HepG2 (cell line): ENCODE measurements at regions not wholly inside any gene's neighbourhood (a gene's known extent, or its start where the extent isn't known, plus 50 kb on each side); places are given as distances from the start of the nearest gene placed in this dataset.

Experiments used
- ATAC-seq: fragments of 200-7000 bp; cut with Tn5 transposase; 3 replicates; pipeline ENCODE4 v1.9.1; 2020; ENCODE audit warnings: mild to moderate bottlenecking, moderate library complexity
- BruUV-seq: library from RNA; stranded (reverse); fragments of 400-500 nt; replicated peaks from 2 replicates; lab custom pipeline; 2021; lab: Mats Ljungman, UMichigan
- CTCF ChIA-PET: fragments of 300-600 bp; formaldehyde crosslinking; extraction: SDS; loops from one replicate; lab custom pipeline; 2021; ENCODE audit warnings: low total read pairs, inconsistent platforms, low intra/inter-chr PET ratio; lab: Yijun Ruan, JAX
- POLR2A ChIA-PET: fragments of 350-600 bp; sonication (Branson Sonifier 250); formaldehyde crosslinking; loops from one replicate; lab custom pipeline; 2020; ENCODE audit warnings: antibody characterized with exemption, inconsistent platforms; lab: Yijun Ruan, JAX
- DNase-seq: peaks from one replicate; pipeline ENCODE4 v3.0.0-alpha.2; 2015; ENCODE audit warnings: low spot score
- FAIRE-seq: peaks from 3 replicates; lab custom pipeline; 2011; peaks lifted over from hg19 to GRCh38; lab: Jason Lieb, UNC
- H2AFZ ChIP-seq: one replicate; pipeline ENCODE4 v1.6.1; 2011; ENCODE audit warnings: low read length, inconsistent platforms
- H3K27ac ChIP-seq: fragments of 300-600 bp; 3 replicates; pipeline ENCODE4 v1.8.0; 2011; ENCODE audit warnings: mixed run types, mild to moderate bottlenecking, mixed read lengths, low read length, inconsistent platforms; ENCODE audit not compliant: insufficient read depth; ENCODE audit errors: extremely low read length
- H3K27me3 ChIP-seq, 2 experiments: fragments of 200-600 bp in 1 of 2; 2 replicates in 1 of 2; 3 replicates in 1 of 2; pipeline versions ENCODE4 v1.6.0 to v1.8.0; 2011; ENCODE audit warnings: low read length in 2 of 2, mild to moderate bottlenecking in 2 of 2, moderate library complexity in 2 of 2, inconsistent platforms in 1 of 2; ENCODE audit not compliant: insufficient read depth in 2 of 2, control insufficient read depth in 1 of 2
- H3K36me3 ChIP-seq, 2 experiments: fragments of 200-600 bp in 1 of 2; replicated peaks in 1 of 2; 2 replicates in 1 of 2; 3 replicates in 1 of 2; pipeline versions ENCODE4 v1.5.1 to v1.8.0; 2011; ENCODE audit warnings: low read length in 2 of 2, inconsistent platforms in 1 of 2; ENCODE audit not compliant: insufficient read depth in 2 of 2, control insufficient read depth in 1 of 2
- H3K4me1 ChIP-seq: 2 replicates; pipeline ENCODE4 v1.5.1; 2012; ENCODE audit warnings: low read length, inconsistent platforms; ENCODE audit not compliant: insufficient read depth
- H3K4me2 ChIP-seq: 2 replicates; pipeline ENCODE4 v1.6.0; 2011; ENCODE audit warnings: low read depth, low read length, inconsistent platforms
- H3K4me3 ChIP-seq, 3 experiments: fragments of 200-600 bp in 1 of 3; sonication (generic), shearing (Covaris generic) in 1 of 3; replicated peaks in 1 of 3; 2 replicates each; pipeline ENCODE4 v1.5.1; 2011 to 2016; ENCODE audit warnings: low read length in 3 of 3, inconsistent platforms in 2 of 3, low read depth in 2 of 3, mild to moderate bottlenecking in 2 of 3, control low read depth in 1 of 3, mixed read lengths in 1 of 3; ENCODE audit not compliant: insufficient read depth in 1 of 3
- H3K79me2 ChIP-seq: one replicate; pipeline ENCODE4 v1.6.1; 2011; ENCODE audit warnings: low read length, inconsistent platforms; ENCODE audit not compliant: insufficient read depth
- H3K9ac ChIP-seq: 2 replicates; pipeline ENCODE4 v1.6.0; 2011; ENCODE audit warnings: mild to moderate bottlenecking, low read depth, low read length, inconsistent platforms; ENCODE audit not compliant: insufficient read depth
- H3K9me3 ChIP-seq: 2 replicates; pipeline ENCODE4 v1.5.1; 2012; ENCODE audit warnings: mild to moderate bottlenecking, low read length
- H4K20me1 ChIP-seq: 2 replicates; pipeline ENCODE4 v1.6.0; 2011; ENCODE audit warnings: inconsistent platforms, mild to moderate bottlenecking, low read length, moderate library complexity; ENCODE audit not compliant: insufficient read depth
- CTCF ChIP-seq: sonication (generic); formaldehyde crosslinking; IDR thresholded peaks from 2 replicates; pipeline ENCODE4 v1.5.0; 2020; ENCODE audit warnings: mild to moderate bottlenecking, missing genetic modification reagents, moderate library complexity
- GTF3A ChIP-seq: sonication (generic); formaldehyde crosslinking; conservative IDR thresholded peaks from 2 replicates; pipeline ENCODE4 v1.4.0; 2020; ENCODE audit warnings: mild to moderate bottlenecking, missing genetic modification reagents
- SMC3 ChIP-seq: IDR thresholded peaks from 2 replicates; pipeline ENCODE4 v1.6.1; 2011; ENCODE audit warnings: low read length, improper control_type of control experiment
- STAG1 ChIP-seq: sonication (generic); formaldehyde crosslinking; IDR thresholded peaks from 2 replicates; pipeline ENCODE4 v1.4.0; 2020; ENCODE audit warnings: missing genetic modification reagents
- ZHX1 ChIP-seq: sonication (generic); formaldehyde crosslinking; IDR thresholded peaks from 2 replicates; pipeline ENCODE4 v1.8.1; 2022; ENCODE audit warnings: low read depth, mild to moderate bottlenecking, missing genetic modification reagents
- WGBS: methylation state at CpG from one replicate; pipeline ENCODE4 v1.1.6; 2017; ENCODE audit warnings: low lambda C conversion rate; 5-methylcytosine and 5-hydroxymethylcytosine counted together
- in situ Hi-C: cut with HindIII; loops from 2 replicates; pipeline ENCODE4 v1.10.0; 2017; ENCODE audit warnings: low pct_unique_long_range_greater_than_20kb; ENCODE audit not compliant: extremely low pct_ligation_motif_present
- intact Hi-C: fragments of 100-400 bp; cut with micrococcal nuclease; formaldehyde crosslinking; loops from one replicate; pipeline ENCODE4 v1.10.0; 2022; ENCODE audit not compliant: unreplicated experiment

- Histone ChIP-seq H4K20me1 (no peaks in the 10 kb centered on the region), H3K9ac (no peak overlapping the region), H3K79me2 (no peaks in the 10 kb centered on the region), H3K27me3 (no peaks in the 10 kb centered on the region), H3K27ac (no peak overlapping the region), H3K4me3 (no peak overlapping the region), H3K4me2 (no peak overlapping the region), H3K9me3 (no peaks in the 10 kb centered on the region), H3K4me1 (no peaks in the 10 kb centered on the region), H3K36me3 (no peaks in the 10 kb centered on the region), H2AFZ (no peak overlapping the region)
- CTCF ChIA-PET, result interaction anchor here (1.8 kb wide), 1 partner anchor 1099 kb away, joined by 14 read pairs; no protein-coding TSS in a partner anchor
- BruUV-seq, result no TSS peak
- peak; percentile 24 for DNase-seq
- TF ChIP-seq STAG1 (CRISPR knock-in tag), result peak; percentile 51
- peak; percentile 43; the same call in 1 of the 2 replicates for TF ChIP-seq SMC3
- TF ChIP-seq CTCF (CRISPR knock-in tag), result peak; percentile 41; the same call in 1 of the 2 replicates
- no peak for TF ChIP-seq ZHX1 (CRISPR knock-in tag)
- TF ChIP-seq GTF3A, result no peak
- in situ Hi-C loops, result loop anchor here (5.0 kb wide), 1 partner anchor 1102 kb away; no protein-coding TSS in a partner anchor
- intact Hi-C loops, result loop anchor here (1.0 to 2.0 kb wide), 2 partner anchors 1100 to 1862 kb away; no protein-coding TSS in a partner anchor
- FAIRE-seq, result peak; percentile 68
- WGBS, result under 1% methylated on average over 2 of the region's 2 CpGs
- peak; percentile 85 for ATAC-seq
- POLR2A ChIA-PET, result no interaction called here
Observed at GRCh38 chr16:62190426-62190825, 154.2 kb upstream of the CDH8 start.
